GM10266 (cell line): ENCODE measurements at regions not wholly inside any gene's neighbourhood (a gene's known extent, or its start where the extent isn't known, plus 50 kb on each side); places are given as distances from the start of the nearest gene placed in this dataset.

Experiments
- DNase-seq: peaks from one replicate; pipeline ENCODE4 v3.0.0; 2012; ENCODE audit errors: extremely low spot score
- CTCF ChIP-seq: IDR thresholded peaks from 2 replicates; pipeline ENCODE4 v1.5.1; 2012; ENCODE audit warnings: mild to moderate bottlenecking, low read depth; ENCODE audit not compliant: control insufficient read depth, insufficient read depth; ENCODE audit errors: missing control alignments

GRCh38 chr15:25179673-25180511 is 225.1 kb downstream of the SNRPN start:
- no peak for TF ChIP-seq CTCF
- no peak for DNase-seq

- no peak for DNase-seq
- TF ChIP-seq CTCF = no peak
Observed at GRCh38 chr15:25180606-25181292, 226.0 kb downstream of the SNRPN start.

DNA sequence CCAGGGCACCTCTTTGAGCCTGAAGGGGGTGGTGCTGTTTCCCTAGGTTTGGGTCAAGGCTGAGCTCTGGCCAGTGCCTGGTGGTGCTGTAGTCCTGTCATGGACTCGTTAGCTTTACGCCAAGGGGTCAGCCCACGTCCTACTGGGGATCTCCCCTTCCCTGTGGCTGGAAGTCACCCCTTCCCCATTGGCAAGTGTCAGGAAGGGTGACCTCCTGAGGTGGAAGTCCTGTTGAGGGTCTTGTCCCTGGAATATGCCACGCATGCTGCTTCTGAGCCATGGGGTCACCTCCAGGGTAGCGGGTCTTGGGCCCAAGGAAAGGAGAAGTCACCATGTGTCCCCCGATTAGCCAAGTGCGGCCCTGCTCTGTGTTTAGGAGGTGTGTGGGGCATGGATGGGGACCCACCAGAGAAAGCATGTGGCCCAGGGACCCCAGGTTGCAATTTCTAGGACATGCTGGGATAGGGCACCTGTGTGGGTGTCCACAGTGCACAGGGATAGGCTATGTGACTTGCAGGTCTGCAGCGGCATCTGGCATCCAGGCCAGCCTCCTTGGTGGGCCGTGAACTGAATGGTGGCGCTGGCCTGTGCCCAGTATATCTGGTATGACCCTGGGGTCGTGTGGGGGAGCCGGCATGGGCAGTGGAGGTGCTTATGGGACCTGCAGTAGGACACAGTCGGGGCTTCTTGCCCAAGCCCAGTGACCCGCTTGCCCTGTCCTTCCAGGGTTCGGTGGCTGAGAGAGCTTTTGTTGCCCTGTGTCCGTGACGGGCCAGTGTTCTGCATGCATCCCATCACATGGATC is 226.7 kb downstream of the SNRPN start:
- no peak for DNase-seq

DNA sequence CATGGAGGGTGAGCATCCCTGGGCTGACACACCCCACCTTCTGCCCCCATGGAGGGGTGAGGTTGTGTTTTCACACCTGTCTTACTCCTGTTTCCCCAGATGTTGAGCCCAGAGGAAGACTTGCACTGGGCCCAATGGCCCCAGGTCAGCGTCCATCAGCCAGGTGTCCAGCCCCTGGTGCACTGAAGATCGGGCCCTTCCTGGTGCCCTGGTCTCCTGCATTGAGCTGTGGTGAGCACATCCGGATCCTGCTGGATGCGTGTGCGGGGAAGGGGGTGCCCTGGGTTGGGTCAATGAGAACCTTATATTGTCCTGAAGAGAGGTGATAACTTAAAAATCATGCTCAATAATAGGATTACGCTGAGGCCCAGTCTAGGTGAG is 227.3 kb downstream of the SNRPN start:
- no peak for TF ChIP-seq CTCF
- DNase-seq = no peak

More for the DNA sequence above, 226.7 kb downstream of the SNRPN start:
- no peak for TF ChIP-seq CTCF

- no peak for DNase-seq
- TF ChIP-seq CTCF = no peak
Observed at GRCh38 chr15:25182736-25183445, 228.1 kb downstream of the SNRPN start.

DNA sequence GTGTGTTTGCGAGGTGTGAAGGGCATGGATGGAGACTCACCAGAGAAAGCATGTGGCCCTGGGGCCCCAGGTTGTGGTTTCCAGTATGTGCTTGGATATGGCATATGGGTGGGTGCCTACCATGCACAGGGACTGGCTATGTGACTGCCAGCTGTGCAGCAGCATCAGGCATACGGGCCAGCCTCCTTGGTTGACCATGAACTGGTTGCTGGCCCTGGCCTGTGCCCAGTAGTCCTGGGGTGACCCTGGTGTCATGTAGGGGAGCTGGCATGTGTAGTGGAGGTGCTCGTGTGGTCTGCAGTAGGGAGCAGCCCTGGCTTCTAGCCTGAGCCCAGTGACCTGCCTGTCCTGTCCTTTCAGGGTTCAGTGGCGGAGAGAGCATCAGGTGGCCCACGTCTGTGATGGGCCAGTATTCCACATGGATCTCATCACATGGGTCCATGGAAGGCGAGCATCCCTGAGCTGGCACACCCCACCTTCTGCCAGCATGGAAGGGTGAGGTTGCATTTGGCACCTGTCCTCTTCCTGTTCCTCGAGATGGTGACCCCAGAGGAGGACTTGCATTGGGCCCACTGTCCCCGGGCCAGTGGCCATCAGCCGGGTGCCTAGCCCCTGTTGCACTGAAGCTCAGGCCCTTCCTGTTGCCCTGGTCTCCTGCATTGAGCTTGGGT is 228.9 kb downstream of the SNRPN start:
- DNase-seq = no peak
- no peak for TF ChIP-seq CTCF
